Raji (cell line): ENCODE measurements at regions not wholly inside any gene's neighbourhood (a gene's known extent, or its start where the extent isn't known, plus 50 kb on each side); places are given as distances from the start of the nearest gene placed in this dataset.

Experiments used
- POLR2A ChIP-seq: IDR thresholded peaks from 2 replicates; pipeline ENCODE4 v1.6.1; 2011; ENCODE audit warnings: low read depth, low read length, control low read depth; ENCODE audit not compliant: insufficient read depth

- TF ChIP-seq POLR2A: no peak
These were observed 1384.0 kb downstream of the TBC1D22A start for GRCh38 chr22:48146426-48146825.

- no peak for TF ChIP-seq POLR2A
These were observed 1383.3 kb downstream of the TBC1D22A start for GRCh38 chr22:48145738-48146137.

DNA sequence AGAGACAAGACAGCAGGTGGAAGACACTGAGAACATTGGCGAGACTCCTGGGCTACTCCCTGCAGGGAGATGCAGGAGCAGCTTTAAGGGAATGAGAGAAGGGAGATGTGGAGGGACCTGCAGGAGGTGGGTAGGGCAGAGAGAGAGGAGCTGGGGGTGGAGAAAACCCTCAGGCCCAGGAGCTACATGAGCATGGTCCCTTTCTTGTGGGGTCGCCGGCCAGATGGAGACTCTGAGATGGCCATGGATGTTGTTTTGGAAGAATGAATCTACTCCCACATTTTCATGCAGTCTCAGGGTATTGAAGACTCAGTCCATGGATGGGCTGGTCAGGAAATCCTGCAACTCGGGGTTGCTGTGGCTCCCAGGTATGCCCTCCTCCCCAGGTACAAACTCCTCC lies 1381.9 kb downstream of the TBC1D22A start:
- no peak for TF ChIP-seq POLR2A

GRCh38 chr22:48143856-48144255 lies 1381.4 kb downstream of the TBC1D22A start:
- TF ChIP-seq POLR2A: no peak

GRCh38 chr22:48142388-48142787 lies 1379.9 kb downstream of the TBC1D22A start:
- no peak for TF ChIP-seq POLR2A

DNA sequence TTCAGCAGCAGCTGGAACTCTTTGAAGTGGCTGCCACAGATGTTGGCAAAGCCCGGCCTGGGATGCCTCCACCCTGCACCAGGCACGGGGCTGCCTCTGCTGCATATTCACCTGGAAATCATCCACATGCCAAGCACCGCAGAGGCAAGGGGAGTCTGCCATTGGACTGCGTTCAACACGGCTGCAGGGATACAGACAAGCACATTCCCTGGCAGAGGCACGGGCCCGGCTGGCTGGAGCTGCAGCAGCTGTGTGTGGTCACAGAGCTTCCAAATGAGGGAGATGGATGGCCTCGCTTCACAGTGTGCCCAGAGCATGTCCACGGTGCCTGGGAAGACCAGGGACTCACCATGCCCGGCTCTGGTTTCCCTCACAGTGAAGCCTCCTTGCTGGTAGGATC lies 1378.9 kb downstream of the TBC1D22A start:
- TF ChIP-seq POLR2A: no peak

- no peak for TF ChIP-seq POLR2A
These were observed 1377.9 kb downstream of the TBC1D22A start for GRCh38 chr22:48140261-48140813.

- no peak for TF ChIP-seq POLR2A
These were observed 1377.3 kb downstream of the TBC1D22A start for GRCh38 chr22:48139776-48140175.

GRCh38 chr22:48138855-48139254 lies 1376.4 kb downstream of the TBC1D22A start:
- TF ChIP-seq POLR2A: no peak

GRCh38 chr22:48138427-48138826 lies 1376.0 kb downstream of the TBC1D22A start:
- TF ChIP-seq POLR2A: no peak

DNA sequence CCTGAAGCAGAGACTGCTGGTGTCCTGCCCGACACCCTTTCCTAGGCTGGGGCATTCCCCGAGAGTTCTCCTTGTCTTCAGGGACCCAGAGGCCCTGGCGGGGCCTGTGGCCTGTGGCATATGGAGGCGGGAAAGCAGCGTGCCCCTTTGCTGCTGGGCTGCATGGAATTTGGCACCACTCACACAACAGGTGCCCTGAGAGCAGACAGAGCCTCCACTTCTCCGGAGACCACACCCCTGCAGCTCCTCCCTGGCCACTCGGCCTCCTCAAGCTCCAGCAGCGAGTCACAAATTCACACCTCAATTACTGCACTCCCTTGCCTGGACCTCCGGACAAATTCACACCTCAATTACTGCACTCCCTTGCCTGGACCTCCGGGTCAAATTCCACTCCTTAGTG lies 1375.2 kb downstream of the TBC1D22A start:
- no peak for TF ChIP-seq POLR2A

DNA sequence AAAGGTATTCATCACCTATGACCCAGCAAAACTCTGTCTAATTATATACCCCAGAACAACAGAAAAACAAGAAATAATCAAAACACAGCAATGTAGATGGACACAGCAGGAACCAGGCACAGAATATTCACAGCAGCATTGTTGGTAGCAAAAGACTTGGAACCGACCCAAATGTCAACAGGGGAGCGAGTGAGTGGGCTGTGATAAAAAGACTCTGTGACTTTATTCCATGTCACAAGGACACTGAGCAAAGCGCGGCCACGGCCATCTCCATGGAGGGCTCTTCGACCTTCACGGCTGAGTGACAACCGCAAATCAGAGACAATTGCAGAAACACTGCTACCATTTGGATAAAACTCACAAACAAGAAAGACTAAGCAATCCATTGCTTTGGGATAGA lies 1373.1 kb downstream of the TBC1D22A start:
- no peak for TF ChIP-seq POLR2A

DNA sequence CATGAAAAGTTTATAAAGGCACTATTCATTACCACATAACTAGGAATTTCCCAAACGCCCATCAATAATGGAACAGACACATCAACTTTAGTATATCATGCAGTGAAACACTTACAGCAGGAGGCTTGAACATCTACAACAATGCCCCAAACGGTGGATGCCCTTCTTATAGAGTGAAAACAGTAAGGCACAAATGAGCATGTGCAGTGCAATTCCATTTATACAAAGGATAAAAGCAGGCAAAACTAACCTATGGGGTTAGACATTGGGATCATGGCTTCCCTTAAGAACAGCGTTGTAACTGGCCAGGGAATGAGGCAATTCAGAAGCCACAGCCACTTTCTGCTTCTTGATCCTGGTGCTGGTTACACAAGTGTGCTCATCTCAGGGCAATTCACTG lies 1363.0 kb downstream of the TBC1D22A start:
- TF ChIP-seq POLR2A: no peak

DNA sequence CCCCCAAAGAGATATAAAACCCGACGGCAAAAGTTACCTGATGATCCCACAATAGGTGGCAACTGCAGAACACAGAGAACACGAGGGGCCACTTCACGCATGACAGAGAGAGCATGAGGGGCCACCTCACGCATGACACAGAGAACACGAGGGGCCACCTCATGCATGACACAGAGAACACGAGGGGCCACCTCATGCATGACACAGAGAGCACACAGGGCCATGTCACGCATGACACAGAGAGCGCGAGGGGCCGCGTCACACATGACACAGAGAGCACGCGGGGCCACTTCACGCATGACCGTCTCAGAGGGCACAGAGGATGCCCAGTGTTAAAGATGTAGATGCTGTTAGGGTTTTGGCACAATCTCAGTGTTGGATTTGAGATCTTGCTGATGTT lies 1359.5 kb downstream of the TBC1D22A start:
- TF ChIP-seq POLR2A: no peak

GRCh38 chr22:48118654-48119053 lies 1356.2 kb downstream of the TBC1D22A start:
- no peak for TF ChIP-seq POLR2A

GRCh38 chr22:48116871-48117270 lies 1354.4 kb downstream of the TBC1D22A start:
- no peak for TF ChIP-seq POLR2A

DNA sequence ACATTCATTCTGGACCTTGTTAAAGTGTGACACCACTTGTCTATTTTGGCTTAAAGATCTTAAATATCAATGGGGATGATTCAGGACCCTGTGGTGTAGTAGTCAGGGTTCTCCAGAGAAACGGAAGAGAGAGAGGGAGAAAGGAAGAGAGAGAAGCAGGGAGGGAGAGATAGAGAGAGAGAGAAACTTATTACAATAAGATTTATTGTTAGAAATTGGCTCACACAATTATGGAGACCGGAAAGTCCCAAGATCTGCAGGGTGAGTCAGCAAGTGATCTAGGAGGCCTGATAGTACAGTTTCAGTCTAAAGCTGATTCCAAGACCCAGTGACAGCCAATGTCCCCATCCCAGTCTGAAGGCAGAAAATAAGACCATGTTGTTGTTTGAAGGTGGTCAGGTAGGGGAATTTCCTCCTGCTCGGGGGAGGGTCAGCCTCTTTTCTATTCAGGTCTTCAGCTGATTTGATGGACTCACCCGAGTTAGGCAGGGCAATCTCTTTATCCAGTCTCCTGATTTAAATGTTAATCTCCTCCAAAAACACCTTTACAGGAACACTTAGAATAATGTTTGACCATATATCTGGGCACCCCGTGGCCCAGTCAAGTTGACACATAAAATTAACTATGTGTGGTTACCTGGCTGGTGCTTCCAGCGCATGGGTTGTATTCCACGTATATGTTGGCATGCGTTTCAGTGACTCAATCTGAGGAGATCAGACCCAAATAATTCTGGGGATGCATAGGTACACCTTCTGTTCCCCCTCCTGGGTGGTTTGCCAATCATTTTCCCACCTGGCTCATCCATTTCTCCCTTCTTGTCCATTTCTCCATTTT lies 1350.5 kb downstream of the TBC1D22A start:
- TF ChIP-seq POLR2A: no peak

- no peak for TF ChIP-seq POLR2A
These were observed 1344.3 kb downstream of the TBC1D22A start for GRCh38 chr22:48106715-48107259.
